Nephron (organoid): ENCODE measurements at regions not wholly inside any gene's neighbourhood (a gene's known extent, or its start where the extent isn't known, plus 50 kb on each side); places are given as distances from the start of the nearest gene placed in this dataset.
A peak's percentile ranks its signal among the peaks of the same experiment; 100 is the strongest.

Source experiments
- H3K27ac Mint-ChIP-seq, 3 experiments: 2 replicates each; pipeline ENCODE4 v1.8.0; 2020; ENCODE audit warnings: mixed read lengths in 3 of 3, mild to moderate bottlenecking in 2 of 3, moderate library complexity in 1 of 3
- H3K27me3 Mint-ChIP-seq: 2 replicates; pipeline ENCODE4 v1.8.0; 2021; ENCODE audit warnings: low read depth, mild to moderate bottlenecking, moderate library complexity, mixed read lengths
- H3K36me3 Mint-ChIP-seq: 2 replicates; pipeline ENCODE4 v1.8.0; 2020; ENCODE audit warnings: low read depth, mixed read lengths
- H3K4me1 Mint-ChIP-seq: 2 replicates; pipeline ENCODE4 v1.8.0; 2020; ENCODE audit warnings: mixed read lengths
- H3K4me3 Mint-ChIP-seq, 3 experiments: 2 replicates each; pipeline ENCODE4 v1.8.0; 2020; ENCODE audit warnings: mild to moderate bottlenecking in 3 of 3, mixed read lengths in 3 of 3, moderate library complexity in 2 of 3
- H3K9me3 Mint-ChIP-seq: 2 replicates; pipeline ENCODE4 v1.8.0; 2020; ENCODE audit warnings: mixed read lengths
- CTCF ChIP-seq, 3 experiments: fragments of 200-600 bp; sonication (generic); IDR thresholded peaks; one replicate each; pipeline ENCODE4 v1.5.0; 2021; ENCODE audit warnings: antibody characterized with exemption in 3 of 3; ENCODE audit not compliant: unreplicated experiment in 3 of 3

GRCh38 chr10:131698232-131698631 is 202.6 kb upstream of the PPP2R2D start:
- H3K36me3 Mint-ChIP-seq = no peaks in the 10 kb centered on the region
- no peak for TF ChIP-seq CTCF (IDR thresholded peaks at IDR 0.05; ENCODE audit: unreplicated experiment in 3 of 3)

GRCh38 chr10:131698986-131699385 is 201.8 kb upstream of the PPP2R2D start:
- TF ChIP-seq CTCF (IDR thresholded peaks at IDR 0.05; ENCODE audit: unreplicated experiment in 3 of 3) = no peak
- H3K4me3 Mint-ChIP-seq = no peak overlapping the region
- H3K9me3 Mint-ChIP-seq = no peaks in the 10 kb centered on the region
- no peak overlapping the region for H3K27ac Mint-ChIP-seq
- H3K36me3 Mint-ChIP-seq = no peaks in the 10 kb centered on the region
- H3K27me3 Mint-ChIP-seq = peaks cover 37% of the 10 kb centered on the region
- H3K4me1 Mint-ChIP-seq = no peaks in the 10 kb centered on the region

More at GRCh38 chr10:131698232-131698631, 202.6 kb upstream of the PPP2R2D start:
- Mint-ChIP-seq H3K4me3 (no peak overlapping the region), H3K4me1 (no peaks in the 10 kb centered on the region), H3K9me3 (no peaks in the 10 kb centered on the region), H3K27ac (peak overlapping the region in 1 of 3 experiments; percentile 33), H3K27me3 (peaks cover 43% of the 10 kb centered on the region)

GRCh38 chr10:131700032-131700431 is 200.8 kb upstream of the PPP2R2D start:
- H3K27me3 Mint-ChIP-seq = peaks cover 37% of the 10 kb centered on the region
- H3K9me3 Mint-ChIP-seq = no peaks in the 10 kb centered on the region
- no peak overlapping the region for H3K4me3 Mint-ChIP-seq
- no peaks in the 10 kb centered on the region for H3K4me1 Mint-ChIP-seq
- no peak for TF ChIP-seq CTCF (IDR thresholded peaks at IDR 0.05; ENCODE audit: unreplicated experiment in 3 of 3)
- no peaks in the 10 kb centered on the region for H3K36me3 Mint-ChIP-seq
- H3K27ac Mint-ChIP-seq = no peak overlapping the region

- Mint-ChIP-seq H3K4me3 (no peak overlapping the region), H3K9me3 (no peaks in the 10 kb centered on the region), H3K36me3 (no peaks in the 10 kb centered on the region), H3K27ac (no peak overlapping the region), H3K4me1 (no peaks in the 10 kb centered on the region), H3K27me3 (peaks cover 33% of the 10 kb centered on the region)
- no peak for TF ChIP-seq CTCF (IDR thresholded peaks at IDR 0.05; ENCODE audit: unreplicated experiment in 3 of 3)
Observed at GRCh38 chr10:131700506-131700905, 200.3 kb upstream of the PPP2R2D start.

- Mint-ChIP-seq H3K4me1 (no peaks in the 10 kb centered on the region), H3K27me3 (peaks cover 27% of the 10 kb centered on the region), H3K36me3 (no peaks in the 10 kb centered on the region), H3K4me3 (no peak overlapping the region), H3K27ac (no peak overlapping the region), H3K9me3 (peaks cover under 1% of the 10 kb centered on the region)
- TF ChIP-seq CTCF (IDR thresholded peaks at IDR 0.05; ENCODE audit: unreplicated experiment in 3 of 3) = no peak
Observed at GRCh38 chr10:131701131-131701947, 199.5 kb upstream of the PPP2R2D start.
